Sigmoid colon (tissue), 6 donors: ENCODE measurements at regions not wholly inside any gene's neighbourhood (a gene's known extent, or its start where the extent isn't known, plus 50 kb on each side); places are given as distances from the start of the nearest gene placed in this dataset.

Experiments
- DNase-seq: peaks from one replicate; pipeline ENCODE4 v3.0.0-alpha.2; 2019
- H3K27ac ChIP-seq, 4 donors: fragments of 200-600 bp; sonication (generic); one replicate each; pipeline ENCODE4 v1.5.1; 2016 to 2019; ENCODE audit warnings: mild to moderate bottlenecking in 1 of 4
- H3K27me3 ChIP-seq, 3 donors: fragments of 200-600 bp; sonication (generic); one replicate each; pipeline ENCODE4 v1.5.1; 2019; ENCODE audit warnings: mild to moderate bottlenecking in 1 of 3
- H3K36me3 ChIP-seq, 4 donors: fragments of 200-600 bp; sonication (generic); one replicate each; pipeline ENCODE4 v1.5.1; 2016 to 2019
- H3K4me1 ChIP-seq, 4 donors: fragments of 200-600 bp; sonication (generic); one replicate each; pipeline ENCODE4 v1.5.1; 2017 to 2019
- H3K4me3 ChIP-seq, 4 donors: fragments of 200-600 bp; sonication (generic); one replicate each; pipeline ENCODE4 v1.5.1; 2017 to 2019; ENCODE audit warnings: mild to moderate bottlenecking in 2 of 4, moderate library complexity in 1 of 4
- H3K9me3 ChIP-seq, 4 donors: fragments of 200-600 bp in 3 of 4; sonication (generic) in 3 of 4; one replicate each; pipeline versions ENCODE4 v1.5.1 to v1.6.1; 2013 to 2019
- EP300 ChIP-seq, 4 donors: sonication (generic); formaldehyde crosslinking; IDR thresholded peaks; one replicate each; pipeline ENCODE4 v1.6.1; 2017; ENCODE audit warnings: antibody characterized with exemption in 4 of 4
- POLR2A ChIP-seq, 2 donors: fragments of 450-650 bp; IDR thresholded peaks; one replicate each; pipeline ENCODE4 v1.6.1; 2016; ENCODE audit warnings: antibody characterized with exemption in 2 of 2, mild to moderate bottlenecking in 2 of 2, moderate library complexity in 2 of 2
- POLR2AphosphoS5 ChIP-seq, 4 donors: sonication (generic); formaldehyde crosslinking; IDR thresholded peaks; one replicate each; pipeline ENCODE4 v1.6.1; 2017; ENCODE audit warnings: antibody characterized with exemption in 4 of 4
- WGBS, 2 donors: extraction: QIAGEN DNeasy Blood & Tissue Kit; methylation state at CpG; one replicate each; pipeline ENCODE4 v1.1.7; 2013; 5-methylcytosine and 5-hydroxymethylcytosine counted together
- intact Hi-C: fragments of 100-400 bp; cut with DNase I; formaldehyde crosslinking; loops from one replicate; pipeline ENCODE4 v1.15.1; 2023
- TF ChIP-seq, protein P1 (sequence below), 4 experiments: fragments of 450-650 bp in 3 of 4; fragments of 200-600 bp in 1 of 4; IDR thresholded peaks; one replicate each; pipeline ENCODE4 v1.5.1; 2016 to 2019; ENCODE audit warnings: antibody characterized with exemption in 4 of 4, mild to moderate bottlenecking in 3 of 4, moderate library complexity in 2 of 4
- donor health status: healthy with polysubstance abuse.
- donor health status: healthy.

GRCh38 chr16:56087626-56088025 lies 103.7 kb upstream of the GNAO1 start:
- H3K27ac ChIP-seq, result no peak overlapping the region
- intact Hi-C loops, result no loop called here
- DNase-seq, result no peak
- no peaks in the 10 kb centered on the region for H3K4me1 ChIP-seq
- H3K4me3 ChIP-seq, result no peak overlapping the region
- TF ChIP-seq POLR2A (IDR thresholded peaks at IDR 0.05) (no peak), EP300 (IDR thresholded peaks at IDR 0.05) (no peak), POLR2AphosphoS5 (IDR thresholded peaks at IDR 0.05) (no peak)
- TF ChIP-seq, protein P1, sequence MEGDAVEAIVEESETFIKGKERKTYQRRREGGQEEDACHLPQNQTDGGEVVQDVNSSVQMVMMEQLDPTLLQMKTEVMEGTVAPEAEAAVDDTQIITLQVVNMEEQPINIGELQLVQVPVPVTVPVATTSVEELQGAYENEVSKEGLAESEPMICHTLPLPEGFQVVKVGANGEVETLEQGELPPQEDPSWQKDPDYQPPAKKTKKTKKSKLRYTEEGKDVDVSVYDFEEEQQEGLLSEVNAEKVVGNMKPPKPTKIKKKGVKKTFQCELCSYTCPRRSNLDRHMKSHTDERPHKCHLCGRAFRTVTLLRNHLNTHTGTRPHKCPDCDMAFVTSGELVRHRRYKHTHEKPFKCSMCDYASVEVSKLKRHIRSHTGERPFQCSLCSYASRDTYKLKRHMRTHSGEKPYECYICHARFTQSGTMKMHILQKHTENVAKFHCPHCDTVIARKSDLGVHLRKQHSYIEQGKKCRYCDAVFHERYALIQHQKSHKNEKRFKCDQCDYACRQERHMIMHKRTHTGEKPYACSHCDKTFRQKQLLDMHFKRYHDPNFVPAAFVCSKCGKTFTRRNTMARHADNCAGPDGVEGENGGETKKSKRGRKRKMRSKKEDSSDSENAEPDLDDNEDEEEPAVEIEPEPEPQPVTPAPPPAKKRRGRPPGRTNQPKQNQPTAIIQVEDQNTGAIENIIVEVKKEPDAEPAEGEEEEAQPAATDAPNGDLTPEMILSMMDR (IDR thresholded peaks at IDR 0.05), result no peak
- H3K9me3 ChIP-seq, result no peaks in the 10 kb centered on the region
- no peaks in the 10 kb centered on the region for H3K27me3 ChIP-seq
- H3K36me3 ChIP-seq, result no peaks in the 10 kb centered on the region
- WGBS, 2 donors, result 78 to 89% methylated on average over 6 of the region's 6 CpGs

- WGBS, 2 donors, result 96 to 98% methylated on average over 2 of the region's 2 CpGs
- H3K27ac ChIP-seq, result no peak overlapping the region
- no peaks in the 10 kb centered on the region for H3K9me3 ChIP-seq
- no peaks in the 10 kb centered on the region for H3K27me3 ChIP-seq
- no peaks in the 10 kb centered on the region for H3K36me3 ChIP-seq
- no peak for TF ChIP-seq POLR2A (IDR thresholded peaks at IDR 0.05)
- TF ChIP-seq, protein P1 (IDR thresholded peaks at IDR 0.05), result no peak
- no peak for TF ChIP-seq EP300 (IDR thresholded peaks at IDR 0.05)
- no peak overlapping the region for H3K4me3 ChIP-seq
- H3K4me1 ChIP-seq, result no peaks in the 10 kb centered on the region
- intact Hi-C loops, result no loop called here
- no peak for DNase-seq
Measured at GRCh38 chr16:56081371-56081770, 109.9 kb upstream of the GNAO1 start.

- Histone ChIP-seq H3K4me3 (no peak overlapping the region), H3K4me1 (no peaks in the 10 kb centered on the region), H3K27ac (no peak overlapping the region), H3K27me3 (no peaks in the 10 kb centered on the region), H3K36me3 (no peaks in the 10 kb centered on the region), H3K9me3 (no peaks in the 10 kb centered on the region)
- DNase-seq, result no peak
- intact Hi-C loops, result no loop called here
- no peak for TF ChIP-seq EP300 (IDR thresholded peaks at IDR 0.05)
- TF ChIP-seq, protein P1 (IDR thresholded peaks at IDR 0.05), result no peak
- no peak for TF ChIP-seq POLR2AphosphoS5 (IDR thresholded peaks at IDR 0.05)
- TF ChIP-seq POLR2A (IDR thresholded peaks at IDR 0.05), result no peak
- 76 to 79% methylated on average over 11 of the region's 11 CpGs for WGBS, 2 donors
Measured at GRCh38 chr16:56075732-56076388, 115.4 kb upstream of the GNAO1 start.

GRCh38 chr16:56073508-56073907 lies 117.8 kb upstream of the GNAO1 start:
- H3K27me3 ChIP-seq, result no peaks in the 10 kb centered on the region
- H3K36me3 ChIP-seq, result no peaks in the 10 kb centered on the region
- no peak for TF ChIP-seq POLR2A (IDR thresholded peaks at IDR 0.05)
- no peak for TF ChIP-seq POLR2AphosphoS5 (IDR thresholded peaks at IDR 0.05)
- TF ChIP-seq, protein P1 (IDR thresholded peaks at IDR 0.05), result no peak
- no peak for TF ChIP-seq EP300 (IDR thresholded peaks at IDR 0.05)
- DNase-seq, result no peak
- no peak overlapping the region for H3K27ac ChIP-seq
- no peaks in the 10 kb centered on the region for H3K4me1 ChIP-seq
- intact Hi-C loops, result no loop called here
- H3K9me3 ChIP-seq, result no peaks in the 10 kb centered on the region
- no peak overlapping the region for H3K4me3 ChIP-seq
- WGBS, 2 donors, result 59 to 76% methylated on average over 4 of the region's 4 CpGs

- TF ChIP-seq POLR2AphosphoS5 (IDR thresholded peaks at IDR 0.05) (no peak), POLR2A (IDR thresholded peaks at IDR 0.05) (no peak), EP300 (IDR thresholded peaks at IDR 0.05) (no peak)
- TF ChIP-seq, protein P1 (IDR thresholded peaks at IDR 0.05), result no peak
- intact Hi-C loops, result no loop called here
Measured at GRCh38 chr16:56072096-56072495, 119.2 kb upstream of the GNAO1 start.

More at GRCh38 chr16:56072096-56072495, 119.2 kb upstream of the GNAO1 start:
- Histone ChIP-seq H3K4me3 (no peak overlapping the region), H3K27ac (no peak overlapping the region), H3K27me3 (no peaks in the 10 kb centered on the region), H3K4me1 (no peaks in the 10 kb centered on the region), H3K36me3 (no peaks in the 10 kb centered on the region), H3K9me3 (no peaks in the 10 kb centered on the region)
- 59 to 76% methylated on average over 4 of the region's 4 CpGs for WGBS, 2 donors
- no peak for DNase-seq
